ENCODE measurements at regions not wholly inside any gene's neighbourhood (a gene's known extent, or its start where the extent isn't known, plus 50 kb on each side); places are given as distances from the start of the nearest gene placed in this dataset.
"Not testable (repeated sequence)": the region's sequence is repeated elsewhere in the genome, so short reads cannot be mapped to it uniquely, and the experiment has no call there.

- Mint-ChIP-seq H3K27me3 (ENCODE audit: low read depth) (peaks cover 18% of the 10 kb centered on the region), H3K9me3 (peaks cover 8% of the 10 kb centered on the region), H3K36me3 (ENCODE audit: low read depth) (no peaks in the 10 kb centered on the region), H3K27ac (no peak overlapping the region), H3K4me3 (no peak overlapping the region), H3K4me1 (peaks cover 8% of the 10 kb centered on the region)
- no peak for TF ChIP-seq CTCF (IDR thresholded peaks at IDR 0.05; ENCODE audit: unreplicated experiment in 3 of 3)
Observed at GRCh38 chr2:239596253-239596652, 195.4 kb upstream of the HDAC4 start.

- Mint-ChIP-seq H3K27me3 (ENCODE audit: low read depth) (peaks cover 18% of the 10 kb centered on the region), H3K9me3 (peaks cover 8% of the 10 kb centered on the region), H3K27ac (no peak overlapping the region), H3K36me3 (ENCODE audit: low read depth) (no peaks in the 10 kb centered on the region), H3K4me3 (no peak overlapping the region), H3K4me1 (peaks cover 8% of the 10 kb centered on the region)
- no peak for TF ChIP-seq CTCF (IDR thresholded peaks at IDR 0.05; ENCODE audit: unreplicated experiment in 3 of 3)
Observed at GRCh38 chr2:239595726-239596125, 194.9 kb upstream of the HDAC4 start.

GRCh38 chr2:239594772-239595608 is 194.2 kb upstream of the HDAC4 start:
- H3K9me3 Mint-ChIP-seq = peaks cover 8% of the 10 kb centered on the region
- H3K27me3 Mint-ChIP-seq (ENCODE audit: low read depth) = peaks cover 18% of the 10 kb centered on the region
- no peak for TF ChIP-seq CTCF (IDR thresholded peaks at IDR 0.05; ENCODE audit: unreplicated experiment in 3 of 3)
- no peak overlapping the region for H3K27ac Mint-ChIP-seq
- H3K4me3 Mint-ChIP-seq = no peak overlapping the region
- H3K4me1 Mint-ChIP-seq = peaks cover 8% of the 10 kb centered on the region
- no peaks in the 10 kb centered on the region for H3K36me3 Mint-ChIP-seq (ENCODE audit: low read depth)

- Mint-ChIP-seq H3K27ac (no peak overlapping the region), H3K27me3 (ENCODE audit: low read depth) (peaks cover 18% of the 10 kb centered on the region), H3K4me1 (peaks cover 8% of the 10 kb centered on the region), H3K4me3 (no peak overlapping the region), H3K36me3 (ENCODE audit: low read depth) (no peaks in the 10 kb centered on the region), H3K9me3 (peaks cover 6% of the 10 kb centered on the region)
- TF ChIP-seq CTCF (IDR thresholded peaks at IDR 0.05; ENCODE audit: unreplicated experiment in 3 of 3) = no peak
Observed at GRCh38 chr2:239594019-239594771, 193.4 kb upstream of the HDAC4 start.

GRCh38 chr2:239593455-239593854 is 192.6 kb upstream of the HDAC4 start:
- Mint-ChIP-seq H3K4me3 (no peak overlapping the region), H3K4me1 (peaks cover 8% of the 10 kb centered on the region), H3K9me3 (peaks cover 6% of the 10 kb centered on the region), H3K27ac (no peak overlapping the region), H3K36me3 (ENCODE audit: low read depth) (no peaks in the 10 kb centered on the region), H3K27me3 (ENCODE audit: low read depth) (peaks cover 21% of the 10 kb centered on the region)
- TF ChIP-seq CTCF (IDR thresholded peaks at IDR 0.05; ENCODE audit: unreplicated experiment in 3 of 3) = no peak

- not testable (repeated sequence) for H3K4me3 Mint-ChIP-seq
Observed at GRCh38 chr2:239592629-239593290, 191.9 kb upstream of the HDAC4 start.

More at GRCh38 chr2:239592629-239593290, 191.9 kb upstream of the HDAC4 start:
- H3K9me3 Mint-ChIP-seq; H3K36me3 Mint-ChIP-seq (ENCODE audit: low read depth); H3K27ac Mint-ChIP-seq: not testable (repeated sequence)
- H3K27me3 Mint-ChIP-seq (ENCODE audit: low read depth) = peaks cover 19% of the 10 kb centered on the region
- H3K4me1 Mint-ChIP-seq = peaks cover 15% of the 10 kb centered on the region

All from nephron (organoid).